Endometrium (tissue), 2 donors: ENCODE measurements at regions not wholly inside any gene's neighbourhood (a gene's known extent, or its start where the extent isn't known, plus 50 kb on each side); places are given as distances from the start of the nearest gene placed in this dataset.

Experiments
- FAIRE-seq: peaks from 2 replicates; lab custom pipeline; 2012; peaks lifted over from hg19 to GRCh38; lab: Jason Lieb, UNC
- donor health status: control.
- donor health status: control.

DNA sequence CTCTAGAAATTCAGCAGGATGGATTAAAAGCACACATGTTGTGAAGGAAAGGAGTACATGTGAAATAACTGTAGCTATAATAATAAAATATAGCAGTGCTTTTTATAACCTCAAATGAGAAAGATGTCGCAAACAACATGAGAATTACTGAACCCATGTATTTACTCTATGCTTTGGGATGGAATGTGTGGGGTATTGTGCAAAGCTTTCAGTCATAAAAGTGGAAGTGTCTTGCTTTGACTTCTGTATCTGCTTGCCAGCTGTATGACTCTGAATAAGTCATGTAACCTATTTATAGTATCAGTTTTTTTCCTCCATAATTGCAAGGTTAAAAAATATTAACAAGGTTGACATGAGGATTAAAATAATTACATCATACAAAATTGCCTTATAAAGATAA, 519.3 kb upstream of the CADM2 start:
- FAIRE-seq = peak; percentile 92

DNA sequence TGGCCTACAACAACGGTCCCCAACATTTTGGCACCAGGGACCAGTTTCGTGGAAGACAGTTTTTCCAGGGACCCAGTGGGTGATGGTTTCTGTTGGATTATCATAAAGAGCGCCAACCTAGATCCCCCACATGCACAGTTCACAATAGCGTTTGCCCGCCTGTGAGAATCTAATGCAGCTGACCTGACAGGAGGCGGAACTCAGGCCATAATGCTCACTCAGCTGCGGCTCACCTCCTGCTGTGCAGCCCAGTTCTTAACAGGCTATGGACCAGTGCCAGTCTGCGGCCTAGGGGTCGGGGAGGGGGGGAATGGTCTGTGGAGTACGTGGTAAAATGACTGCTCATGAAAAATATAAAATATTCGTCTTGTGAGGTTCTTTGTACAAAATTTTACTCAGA, 518.5 kb upstream of the CADM2 start:
- no peak for FAIRE-seq

DNA sequence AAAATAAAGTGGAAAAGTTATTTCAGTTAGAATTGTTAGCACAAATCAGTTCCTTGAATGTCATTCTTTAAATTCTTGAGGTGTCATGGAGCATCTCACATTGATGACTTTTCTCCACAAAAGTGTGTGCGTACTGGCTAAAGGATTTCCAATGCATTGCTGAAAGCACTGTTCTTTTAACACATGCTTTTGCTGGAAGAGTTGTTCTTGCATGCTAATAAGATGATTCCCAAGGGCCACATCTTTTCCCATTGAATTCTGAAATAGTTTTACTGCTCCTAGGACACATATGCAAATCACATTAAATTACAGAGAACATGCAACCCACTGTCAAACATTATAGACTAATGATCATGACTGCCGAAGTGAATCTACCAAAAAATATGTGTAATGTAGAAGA, 516.3 kb upstream of the CADM2 start:
- no peak for FAIRE-seq

DNA sequence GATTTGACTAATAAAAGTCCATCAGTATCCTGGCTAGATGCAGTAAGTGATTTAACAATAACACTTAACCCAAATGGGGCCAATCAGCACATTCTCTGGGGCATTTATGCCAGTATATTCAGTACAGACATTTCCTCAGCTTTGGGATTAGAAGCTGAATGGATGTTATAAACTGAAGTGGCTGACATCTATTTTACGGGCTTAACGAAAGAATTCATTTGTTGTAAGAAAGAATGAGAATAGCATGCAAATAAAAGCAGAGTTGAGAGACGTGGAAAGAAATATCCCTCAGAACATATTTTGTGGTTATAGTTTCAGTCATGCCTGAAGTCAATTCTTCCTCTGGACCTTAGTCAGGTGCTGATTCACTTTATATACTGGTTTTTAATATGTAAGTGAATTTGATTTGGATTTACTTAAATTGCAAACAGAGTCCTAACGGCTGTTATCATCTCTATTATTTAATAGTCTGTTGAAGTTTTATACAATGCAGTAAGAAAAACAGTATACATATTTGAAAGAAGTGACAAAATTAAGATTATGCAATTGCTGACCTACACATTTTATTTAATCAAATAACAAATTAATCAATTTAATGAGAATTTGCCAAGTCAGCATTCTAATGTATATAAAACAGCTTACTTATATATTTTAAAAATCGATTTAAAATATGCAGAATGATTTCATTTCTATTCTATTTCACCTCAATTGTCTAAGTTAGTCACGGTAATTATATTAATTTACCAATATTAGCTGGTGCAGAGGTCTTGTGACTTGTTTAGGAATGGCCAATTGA, 513.9 kb upstream of the CADM2 start:
- no peak for FAIRE-seq

DNA sequence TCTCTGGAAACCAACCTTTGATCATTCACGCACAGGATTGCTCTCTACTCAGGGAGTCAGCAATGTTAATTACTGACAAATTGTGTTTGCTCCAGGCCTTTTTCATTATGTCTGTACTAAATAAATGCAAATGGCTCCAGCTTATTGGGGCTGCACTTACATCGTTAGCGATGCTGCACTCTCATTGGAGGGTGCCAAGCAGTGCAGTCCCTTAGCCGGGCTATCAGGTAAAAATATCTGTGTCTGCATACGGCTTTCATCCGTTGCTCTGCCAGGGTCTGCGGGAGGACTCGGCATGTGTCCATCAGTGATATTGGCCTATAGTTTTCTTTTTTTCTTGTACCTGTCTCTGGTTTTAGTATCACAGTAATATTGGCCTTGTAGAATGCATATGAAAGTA, 471.5 kb upstream of the CADM2 start:
- FAIRE-seq = no peak

DNA sequence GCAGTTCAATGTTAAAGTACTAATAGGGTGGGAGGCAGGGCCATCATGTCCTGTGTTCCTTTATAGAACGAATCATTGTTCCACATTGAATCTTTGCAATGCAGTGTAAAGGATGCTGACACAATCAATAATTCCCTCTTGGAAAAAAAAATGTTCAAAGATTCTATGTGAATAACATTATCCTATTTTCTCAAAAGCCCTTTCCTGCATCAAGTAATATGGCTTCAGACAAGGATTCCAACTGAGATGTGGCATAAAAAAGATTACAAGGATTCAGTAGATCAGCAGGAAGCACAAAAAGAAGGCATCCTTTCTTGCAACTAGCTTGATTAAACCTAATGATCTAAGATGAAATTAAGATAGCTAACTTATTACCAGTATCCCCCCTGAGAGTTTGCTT, 454.0 kb upstream of the CADM2 start:
- FAIRE-seq = no peak

DNA sequence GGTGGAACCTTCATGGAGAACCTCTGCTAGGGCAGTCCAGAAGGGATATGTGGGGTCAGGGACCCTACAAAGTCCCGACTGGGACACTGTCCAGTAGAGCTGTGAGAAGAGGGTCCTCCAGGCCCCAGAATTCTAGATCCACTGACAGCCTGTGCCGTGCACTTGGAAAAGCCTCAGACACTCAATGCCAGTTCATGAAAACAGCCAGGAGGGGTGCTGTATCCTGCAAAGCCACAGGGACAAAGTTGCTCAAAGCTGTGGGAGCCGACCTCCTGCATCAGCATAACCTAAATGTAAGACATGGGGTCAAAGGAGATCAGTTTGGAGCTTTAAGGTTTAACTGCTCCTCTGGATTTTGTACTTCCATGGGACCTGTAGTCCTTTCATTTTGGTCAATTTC, 448.8 kb upstream of the CADM2 start:
- FAIRE-seq = no peak

DNA sequence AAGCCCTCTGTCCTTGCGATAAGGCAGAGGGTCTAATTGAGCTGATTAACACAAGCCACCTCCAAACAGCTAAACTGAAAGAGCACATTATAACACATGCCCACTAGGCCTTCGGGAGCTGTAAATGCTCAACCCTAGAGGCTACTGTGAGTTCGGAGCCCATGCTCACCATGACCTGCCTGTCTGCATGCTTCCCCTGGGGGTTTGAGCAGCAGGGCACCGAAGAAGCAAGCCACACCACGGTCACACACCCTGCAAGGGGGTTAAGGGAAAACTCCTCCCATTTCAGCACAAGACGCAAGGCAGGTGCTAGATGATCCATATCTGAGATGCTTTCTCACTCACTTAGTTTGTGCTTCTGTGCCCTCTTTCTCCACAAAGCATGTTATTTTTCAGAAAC, 435.9 kb upstream of the CADM2 start:
- FAIRE-seq = no peak

DNA sequence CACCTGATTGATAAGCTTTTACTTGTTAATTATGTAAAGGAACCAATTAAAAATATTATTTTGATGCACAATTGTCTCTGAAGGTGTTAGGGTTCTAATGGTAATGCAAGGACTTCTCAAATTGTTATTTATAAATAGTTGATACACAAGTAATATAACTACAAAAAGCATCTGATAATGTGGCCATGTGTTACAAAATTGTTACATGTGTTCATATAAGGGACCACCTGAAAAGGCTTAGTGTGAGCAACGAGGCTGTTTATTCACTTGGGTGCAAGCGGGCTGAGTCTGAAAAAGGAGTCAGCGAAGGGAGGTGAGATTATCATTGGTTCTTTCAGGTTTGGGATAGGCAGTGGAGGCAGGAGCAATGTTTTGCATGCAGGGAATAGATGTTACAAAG, 421.9 kb upstream of the CADM2 start:
- FAIRE-seq = no peak

DNA sequence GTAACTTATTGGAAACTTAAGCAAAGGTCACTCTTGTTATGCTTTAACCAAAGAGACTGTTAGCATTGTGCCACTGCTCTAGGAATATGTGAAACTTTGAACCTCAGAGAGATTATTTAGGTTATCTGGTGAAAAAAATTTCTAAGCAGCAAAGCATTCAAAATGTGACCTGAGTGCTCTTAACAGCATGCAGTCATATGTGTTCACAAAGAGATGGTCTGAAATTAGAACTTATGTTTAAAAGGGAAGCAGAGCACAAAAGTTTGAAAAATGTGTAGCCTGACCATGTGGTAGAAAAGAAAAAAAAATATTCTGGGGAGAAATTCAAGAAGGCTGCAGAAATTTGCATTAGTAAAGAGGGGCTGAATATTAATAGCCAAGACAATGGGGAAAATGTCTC, 420.2 kb upstream of the CADM2 start:
- FAIRE-seq = no peak

DNA sequence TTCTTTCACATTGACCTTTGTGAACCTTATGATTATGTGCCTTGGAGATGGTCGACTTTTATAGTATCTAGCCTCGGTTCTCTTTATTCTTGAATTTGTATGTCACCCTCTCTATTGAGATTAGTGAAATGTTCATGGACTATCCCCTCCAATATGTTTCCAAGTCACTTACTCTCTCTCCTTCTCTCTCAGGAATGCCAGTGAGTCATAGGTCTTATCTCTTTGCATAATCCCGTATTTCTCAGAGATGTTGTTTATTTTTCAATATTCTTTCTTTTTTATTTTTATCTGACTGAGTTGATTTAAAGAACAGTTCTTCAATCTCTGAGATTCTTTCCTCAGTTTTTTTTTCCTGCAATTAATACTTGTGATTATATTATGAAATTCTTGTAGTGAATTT, 411.6 kb upstream of the CADM2 start:
- FAIRE-seq = no peak

DNA sequence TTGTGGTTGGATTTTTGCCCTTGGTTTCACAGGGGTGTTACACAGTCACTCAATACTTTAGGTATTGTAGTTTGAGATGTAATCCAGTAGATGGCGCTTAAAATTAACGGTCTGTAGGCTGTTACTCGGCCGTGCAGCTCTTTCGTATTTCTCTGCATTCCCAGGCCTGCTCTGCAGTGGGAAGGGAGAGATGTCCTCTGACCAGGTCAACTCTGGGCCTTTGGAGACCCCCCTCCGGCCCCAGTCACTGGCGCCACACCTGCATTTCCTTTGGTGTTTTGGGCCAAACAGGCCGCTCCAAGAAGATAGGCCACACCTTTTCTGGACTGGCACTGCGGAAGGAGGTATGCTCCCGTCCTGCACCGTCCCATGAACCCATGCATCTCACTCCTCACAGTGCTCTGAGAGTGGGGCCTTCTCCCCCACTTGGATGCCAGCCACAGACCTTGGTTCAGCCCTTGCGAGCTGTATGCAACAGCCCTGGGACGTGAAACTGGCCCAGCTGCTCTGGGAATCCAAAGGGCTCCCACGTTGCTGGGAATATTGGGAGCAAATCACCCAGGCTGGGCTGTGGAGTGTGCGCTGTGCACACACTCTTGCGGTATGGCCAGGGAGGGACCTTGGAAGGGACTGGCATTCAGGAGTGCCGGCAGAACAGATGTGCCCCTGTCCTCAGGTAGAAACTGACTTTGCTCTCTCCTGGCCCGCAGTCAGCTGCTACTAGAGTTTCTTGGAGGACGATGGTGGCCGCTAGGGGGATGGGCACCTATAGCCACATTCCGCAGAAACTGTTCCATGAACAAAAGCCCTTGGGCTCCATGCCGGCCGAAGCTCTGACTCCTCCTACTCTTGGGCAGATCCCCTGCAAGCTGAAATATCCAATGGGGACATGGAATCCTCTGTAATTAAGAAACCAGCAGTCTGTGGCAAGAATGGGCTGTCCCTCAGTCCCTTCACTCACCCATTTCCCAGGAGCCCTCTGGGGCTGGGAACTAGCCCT, 410.5 kb upstream of the CADM2 start:
- no peak for FAIRE-seq

DNA sequence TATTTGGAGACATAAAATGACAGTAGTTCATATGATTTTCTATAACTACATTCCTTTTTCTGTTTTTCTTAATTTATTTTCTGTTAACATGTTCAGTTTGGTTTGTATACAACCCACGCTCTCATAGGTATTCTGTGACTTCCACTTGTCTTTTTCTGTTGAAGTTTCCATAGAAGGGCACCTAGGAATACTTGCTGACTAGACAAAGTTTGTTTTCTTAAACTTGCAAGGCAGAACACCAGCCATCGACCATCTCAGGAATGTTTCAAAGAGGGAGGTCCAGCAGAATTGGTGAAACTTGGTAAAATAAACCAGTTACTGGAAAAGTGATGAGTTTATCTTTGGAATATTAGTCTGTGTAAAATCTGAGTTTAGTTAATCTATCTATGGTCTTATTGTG, 403.2 kb upstream of the CADM2 start:
- FAIRE-seq = no peak

DNA sequence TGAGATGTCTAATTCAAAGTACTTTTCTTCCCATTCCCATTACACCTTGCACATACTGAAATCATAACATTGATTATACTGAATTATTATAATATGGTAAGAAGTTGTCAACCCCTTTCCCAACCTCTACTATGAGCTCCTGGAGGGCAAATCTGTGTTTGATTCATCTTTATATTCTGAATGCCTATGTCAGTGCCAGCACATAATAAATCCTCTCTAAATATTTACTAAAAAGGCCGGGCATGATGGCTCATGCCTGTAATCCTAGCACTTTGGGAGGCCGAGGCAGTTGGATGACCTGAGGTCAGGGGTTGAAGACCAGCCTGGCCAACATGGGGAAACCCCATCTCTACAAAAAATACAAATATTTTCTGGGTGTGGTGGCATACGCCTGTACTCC, 392.5 kb upstream of the CADM2 start:
- FAIRE-seq = no peak

DNA sequence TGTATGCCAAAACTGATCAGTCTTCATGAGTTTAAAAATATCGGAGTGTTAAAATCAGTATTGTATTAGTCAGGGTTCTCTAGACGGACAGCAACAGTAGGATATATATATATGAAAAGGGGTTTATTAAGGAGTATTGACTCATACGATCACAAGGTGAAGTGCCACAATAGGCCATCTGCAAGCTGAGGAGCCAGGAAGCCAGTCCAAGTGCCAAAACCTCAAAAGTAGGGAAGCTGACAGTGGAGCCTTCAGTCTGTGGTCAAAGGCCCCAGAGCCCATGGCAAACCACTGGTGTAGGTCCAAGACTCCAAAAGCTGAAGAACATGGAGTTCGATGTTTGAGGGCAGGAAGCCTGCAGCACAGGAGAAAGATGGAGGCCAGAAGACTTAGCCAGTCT, 391.0 kb upstream of the CADM2 start:
- no peak for FAIRE-seq

DNA sequence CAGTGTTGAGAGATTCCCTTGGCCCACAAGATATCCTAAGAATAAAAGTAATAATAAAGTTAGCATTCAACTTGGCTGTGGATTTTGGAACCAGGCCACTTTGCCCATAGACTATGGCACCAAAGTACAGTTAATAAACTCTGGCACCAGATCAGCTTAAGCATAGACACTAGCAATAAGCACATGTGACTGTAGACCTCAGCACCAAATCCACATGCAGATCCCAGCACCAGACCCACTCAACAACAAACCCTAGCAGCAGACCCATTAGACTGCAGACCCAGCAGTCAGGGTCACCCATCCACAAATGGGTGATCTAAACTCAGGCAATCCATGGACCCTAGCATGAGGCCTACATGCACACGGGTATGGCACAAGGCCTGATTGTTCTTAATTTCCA, 384.8 kb upstream of the CADM2 start:
- FAIRE-seq = no peak

DNA sequence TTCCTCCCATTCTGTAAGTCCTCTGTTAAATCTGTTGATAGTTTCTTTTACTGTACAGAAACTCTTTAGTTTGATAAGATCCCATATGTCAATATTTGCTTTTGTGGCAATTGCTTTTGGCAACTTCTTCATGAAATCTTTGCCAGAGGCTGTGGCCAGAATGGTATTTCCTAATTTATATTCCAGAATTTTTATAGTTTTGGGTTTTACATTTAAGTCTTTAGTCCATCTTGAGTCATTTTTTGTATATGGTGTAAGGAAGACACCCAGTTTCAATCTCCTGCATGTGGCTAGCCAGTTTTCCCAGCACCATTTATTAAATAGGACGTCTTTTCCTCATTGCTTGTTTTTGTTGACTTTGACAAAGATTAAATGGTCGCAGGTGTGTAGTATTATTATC, 372.4 kb upstream of the CADM2 start:
- FAIRE-seq = no peak

DNA sequence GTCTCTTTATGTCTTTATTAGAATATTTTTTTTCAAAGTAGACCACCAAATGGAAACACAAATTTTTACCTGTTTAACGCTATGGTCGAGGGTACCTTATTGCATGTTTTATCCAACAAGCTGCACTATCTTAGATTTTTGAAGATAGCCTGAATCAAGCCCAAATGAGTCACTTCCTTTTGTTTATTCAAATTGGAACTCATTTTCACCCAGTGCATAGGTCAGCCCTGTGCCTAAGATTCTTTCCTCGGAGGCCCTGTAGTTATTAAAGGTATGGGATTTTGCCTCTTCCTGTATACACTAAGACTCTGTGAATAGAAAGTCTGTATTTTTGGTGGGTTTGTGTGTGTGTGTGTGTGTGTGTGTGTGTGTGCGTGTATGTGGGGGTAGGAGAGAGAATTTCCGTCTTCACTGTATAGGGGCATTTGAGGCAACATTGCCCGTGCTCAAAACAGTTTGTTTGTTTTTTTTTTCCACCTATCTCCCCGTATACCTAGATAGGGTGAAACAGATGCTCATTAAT, 358.0 kb upstream of the CADM2 start:
- FAIRE-seq = no peak

DNA sequence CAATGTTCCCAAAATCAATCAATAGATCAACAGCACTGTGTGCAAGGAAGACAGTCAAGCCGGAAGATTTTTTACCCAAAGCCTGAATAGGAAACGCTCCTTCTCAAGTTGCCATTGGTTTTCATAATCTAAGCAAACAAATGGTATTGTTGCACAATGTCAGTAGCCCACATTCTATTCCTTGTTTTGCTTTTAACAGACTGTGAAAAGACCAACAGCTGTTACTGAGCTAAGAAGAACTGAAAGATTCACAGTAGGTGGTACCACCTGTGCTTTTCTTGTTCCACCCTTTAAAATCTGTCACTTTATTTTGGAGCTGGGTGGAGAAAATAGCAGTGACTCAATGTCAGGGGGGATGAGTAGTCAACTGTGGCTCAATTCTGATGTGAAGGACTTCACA, 357.5 kb upstream of the CADM2 start:
- FAIRE-seq = no peak

DNA sequence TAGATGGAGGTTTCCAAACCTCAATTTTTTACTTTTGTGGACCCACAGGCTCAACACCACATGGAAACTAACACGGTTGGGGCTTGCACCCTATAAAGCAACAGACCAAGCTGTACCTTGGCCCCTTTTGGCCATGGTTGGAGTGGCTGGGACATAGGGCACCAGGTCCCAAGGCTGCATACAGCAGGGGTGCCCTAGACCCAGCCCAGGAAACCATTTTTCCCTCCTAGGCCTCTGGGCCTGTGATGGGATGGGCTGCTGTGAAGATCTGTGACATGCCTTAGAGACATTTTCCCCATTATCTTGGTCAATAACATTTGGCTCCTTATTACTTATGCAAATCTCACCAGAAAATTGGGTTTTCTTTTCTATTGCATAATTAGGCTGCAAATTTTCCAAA, 337.0 kb upstream of the CADM2 start:
- no peak for FAIRE-seq

DNA sequence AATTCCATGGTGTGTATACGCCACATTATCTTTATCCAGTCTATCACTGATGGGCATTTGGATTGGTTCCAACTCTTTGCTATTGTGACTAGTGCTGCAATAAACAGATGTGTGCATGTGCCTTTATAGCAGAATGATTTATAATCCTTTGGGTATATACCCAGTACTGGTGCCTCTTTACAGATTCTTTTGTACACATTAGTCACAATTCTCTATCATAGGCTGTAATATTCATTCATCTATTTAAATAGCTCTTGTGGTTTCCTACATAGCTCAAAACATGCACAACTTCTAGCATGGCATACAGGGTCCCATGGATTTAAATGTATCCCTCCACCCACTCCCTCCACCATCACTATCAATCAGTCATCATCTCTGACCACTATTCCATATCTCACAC, 324.1 kb upstream of the CADM2 start:
- no peak for FAIRE-seq

DNA sequence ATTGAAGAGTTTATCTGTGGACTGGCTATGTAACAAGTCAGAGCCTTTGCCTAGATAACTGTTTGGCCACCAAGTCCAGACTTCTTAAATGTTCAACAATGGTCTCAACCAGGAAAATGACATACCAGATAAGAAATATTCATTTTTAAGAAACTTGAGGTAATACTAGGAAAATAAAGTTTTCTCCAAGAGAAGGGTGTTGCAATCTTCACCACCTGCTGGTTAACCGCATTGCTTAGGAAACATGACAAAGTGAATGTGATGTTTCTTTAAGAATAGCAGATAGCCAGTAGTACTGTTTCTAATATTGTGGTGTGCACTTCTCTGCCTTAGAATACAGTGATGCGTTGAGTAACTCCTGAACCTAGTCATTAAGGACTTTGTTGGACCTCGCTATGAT, 321.5 kb upstream of the CADM2 start:
- FAIRE-seq = no peak

DNA sequence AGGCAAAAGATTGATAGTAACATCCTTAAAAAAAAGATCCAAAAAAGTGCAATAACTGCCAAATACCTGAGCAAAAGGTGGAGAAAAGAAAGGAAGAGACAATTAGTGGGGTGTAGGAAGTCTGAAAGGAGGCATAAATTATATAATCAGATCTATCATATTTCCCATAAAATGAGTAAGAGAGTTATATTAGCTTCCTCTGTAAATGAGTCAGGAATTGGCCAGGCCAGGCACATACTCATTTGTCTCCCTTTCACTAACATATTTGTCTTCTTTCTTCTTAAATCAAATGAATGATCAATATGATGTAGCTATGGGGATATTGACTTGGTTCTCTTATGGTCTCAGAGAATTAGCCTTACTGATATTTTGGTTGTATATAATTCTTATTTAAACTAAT, 292.3 kb upstream of the CADM2 start:
- FAIRE-seq = no peak
